ENCODE measurements at regions not wholly inside any gene's neighbourhood (a gene's known extent, or its start where the extent isn't known, plus 50 kb on each side); places are given as distances from the start of the nearest gene placed in this dataset.

- Mint-ChIP-seq H3K4me1 (no peaks in the 10 kb centered on the region), H3K27ac (no peak overlapping the region), H3K4me3 (no peak overlapping the region), H3K9me3 (no peaks in the 10 kb centered on the region), H3K27me3 (no peaks in the 10 kb centered on the region), H3K36me3 (ENCODE audit: low read depth) (no peaks in the 10 kb centered on the region)
- POLR2A ChIA-PET: no interaction called here
- TF ChIP-seq, protein P1, sequence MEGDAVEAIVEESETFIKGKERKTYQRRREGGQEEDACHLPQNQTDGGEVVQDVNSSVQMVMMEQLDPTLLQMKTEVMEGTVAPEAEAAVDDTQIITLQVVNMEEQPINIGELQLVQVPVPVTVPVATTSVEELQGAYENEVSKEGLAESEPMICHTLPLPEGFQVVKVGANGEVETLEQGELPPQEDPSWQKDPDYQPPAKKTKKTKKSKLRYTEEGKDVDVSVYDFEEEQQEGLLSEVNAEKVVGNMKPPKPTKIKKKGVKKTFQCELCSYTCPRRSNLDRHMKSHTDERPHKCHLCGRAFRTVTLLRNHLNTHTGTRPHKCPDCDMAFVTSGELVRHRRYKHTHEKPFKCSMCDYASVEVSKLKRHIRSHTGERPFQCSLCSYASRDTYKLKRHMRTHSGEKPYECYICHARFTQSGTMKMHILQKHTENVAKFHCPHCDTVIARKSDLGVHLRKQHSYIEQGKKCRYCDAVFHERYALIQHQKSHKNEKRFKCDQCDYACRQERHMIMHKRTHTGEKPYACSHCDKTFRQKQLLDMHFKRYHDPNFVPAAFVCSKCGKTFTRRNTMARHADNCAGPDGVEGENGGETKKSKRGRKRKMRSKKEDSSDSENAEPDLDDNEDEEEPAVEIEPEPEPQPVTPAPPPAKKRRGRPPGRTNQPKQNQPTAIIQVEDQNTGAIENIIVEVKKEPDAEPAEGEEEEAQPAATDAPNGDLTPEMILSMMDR (IDR thresholded peaks at IDR 0.05): no peak
- CTCF ChIA-PET: no interaction called here
- DNase-seq: no peak
- intact Hi-C loops (cut with micrococcal nuclease): no loop called here
- ATAC-seq (ENCODE audit: low read depth): no peak
Measured at GRCh38 chr4:23355258-23355657, 534.6 kb downstream of the PPARGC1A start.

DNA sequence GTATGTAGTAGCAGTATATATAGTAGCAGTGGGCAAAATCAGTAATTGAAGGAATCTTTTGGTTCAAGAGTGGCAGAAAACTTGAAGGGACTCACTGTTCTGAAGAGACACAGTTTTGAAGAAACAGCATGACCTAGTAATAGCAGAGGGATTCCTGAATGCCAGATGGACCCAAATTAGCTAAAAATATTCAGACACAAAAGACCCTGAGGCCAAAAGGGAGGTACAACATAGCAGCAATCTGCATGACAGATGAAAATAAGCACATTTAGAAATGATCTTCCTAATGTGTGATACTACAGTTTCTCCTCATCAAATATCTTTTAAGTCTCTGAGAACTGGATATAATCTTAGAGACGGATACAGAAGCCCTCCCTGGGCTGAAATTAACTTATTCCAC, 536.6 kb downstream of the PPARGC1A start:
- Mint-ChIP-seq H3K36me3 (ENCODE audit: low read depth) (no peaks in the 10 kb centered on the region), H3K27me3 (no peaks in the 10 kb centered on the region), H3K9me3 (no peaks in the 10 kb centered on the region), H3K4me3 (no peak overlapping the region), H3K27ac (no peak overlapping the region), H3K4me1 (no peaks in the 10 kb centered on the region)
- ATAC-seq (ENCODE audit: low read depth) (no peak), DNase-seq (no peak)
- TF ChIP-seq, protein P1 (IDR thresholded peaks at IDR 0.05): no peak
- intact Hi-C loops (cut with micrococcal nuclease): no loop called here
- CTCF ChIA-PET: no interaction called here
- POLR2A ChIA-PET: no interaction called here

GRCh38 chr4:23348789-23349498, 540.9 kb downstream of the PPARGC1A start:
- Mint-ChIP-seq H3K27me3 (no peaks in the 10 kb centered on the region), H3K4me3 (no peak overlapping the region), H3K9me3 (peaks cover 2% of the 10 kb centered on the region), H3K27ac (no peak overlapping the region), H3K36me3 (ENCODE audit: low read depth) (no peaks in the 10 kb centered on the region), H3K4me1 (no peaks in the 10 kb centered on the region)
- CTCF ChIA-PET: no interaction called here
- ATAC-seq (ENCODE audit: low read depth): no peak
- POLR2A ChIA-PET: no interaction called here
- TF ChIP-seq, protein P1 (IDR thresholded peaks at IDR 0.05): no peak
- intact Hi-C loops (cut with micrococcal nuclease): no loop called here
- no peak for DNase-seq

DNA sequence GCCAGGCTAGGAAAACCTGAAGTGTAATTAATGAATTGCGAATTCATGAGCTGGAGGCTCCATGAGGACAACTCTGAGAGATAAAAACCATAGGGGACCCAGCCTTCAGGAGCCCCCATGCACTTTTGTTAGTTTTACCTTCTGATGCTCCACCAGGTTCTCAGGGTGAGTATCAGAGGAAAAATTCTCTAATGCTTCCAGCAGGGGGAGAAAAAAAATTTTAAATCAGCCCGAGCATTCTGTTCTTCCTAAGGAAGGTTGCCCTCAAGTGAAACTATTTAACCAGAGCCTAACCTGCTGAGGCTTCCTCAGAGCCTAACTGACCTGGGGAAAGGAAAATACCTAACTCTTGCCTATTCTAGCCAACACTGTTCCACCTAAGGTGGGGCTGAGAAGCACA, 552.6 kb downstream of the PPARGC1A start:
- no peaks in the 10 kb centered on the region for H3K4me1 Mint-ChIP-seq
- ATAC-seq (ENCODE audit: low read depth) (no peak), DNase-seq (no peak)
- POLR2A ChIA-PET: no interaction called here
- no peaks in the 10 kb centered on the region for H3K36me3 Mint-ChIP-seq (ENCODE audit: low read depth)
- H3K9me3 Mint-ChIP-seq: peaks cover under 1% of the 10 kb centered on the region
- H3K4me3 Mint-ChIP-seq: no peak overlapping the region
- TF ChIP-seq, protein P1 (IDR thresholded peaks at IDR 0.05): no peak
- no peak overlapping the region for H3K27ac Mint-ChIP-seq
- no peaks in the 10 kb centered on the region for H3K27me3 Mint-ChIP-seq
- CTCF ChIA-PET: no interaction called here
- intact Hi-C loops (cut with micrococcal nuclease): no loop called here

- no peak for DNase-seq
- Mint-ChIP-seq H3K4me1 (no peaks in the 10 kb centered on the region), H3K36me3 (ENCODE audit: low read depth) (no peaks in the 10 kb centered on the region), H3K9me3 (no peaks in the 10 kb centered on the region), H3K4me3 (no peak overlapping the region), H3K27me3 (no peaks in the 10 kb centered on the region), H3K27ac (no peak overlapping the region)
- intact Hi-C loops (cut with micrococcal nuclease): no loop called here
- CTCF ChIA-PET: no interaction called here
- POLR2A ChIA-PET: interaction anchor here (0.6 kb wide), 1 partner anchor 474 kb away, joined by 6 read pairs; no protein-coding TSS in a partner anchor
- ATAC-seq (ENCODE audit: low read depth): no peak
- TF ChIP-seq, protein P1 (IDR thresholded peaks at IDR 0.05): no peak
Measured at GRCh38 chr4:23333946-23334878, 555.6 kb downstream of the PPARGC1A start.

Measured in activated B cell treated with CpG ODN at 0.5 μM for 24 hours (primary cell).